Loucy (cell line): ENCODE measurements at regions not wholly inside any gene's neighbourhood (a gene's known extent, or its start where the extent isn't known, plus 50 kb on each side); places are given as distances from the start of the nearest gene placed in this dataset.
"Not testable (repeated sequence)": the region's sequence is repeated elsewhere in the genome, so short reads cannot be mapped to it uniquely, and the experiment has no call there.

Experiments
- H2AFZ ChIP-seq: fragments of 200-600 bp; sonication (generic); 2 replicates; pipeline ENCODE4 v1.6.0; 2016; ENCODE audit warnings: antibody characterized with exemption, mild to moderate bottlenecking, low read length, moderate library complexity
- H3F3A ChIP-seq: fragments of 200-600 bp; 2 replicates; pipeline ENCODE4 v1.6.0; 2016; ENCODE audit warnings: antibody characterized with exemption, low read depth, mild to moderate bottlenecking
- H3K27me3 ChIP-seq: fragments of 200-600 bp; sonication (generic); 2 replicates; pipeline ENCODE4 v1.6.1; 2014; ENCODE audit warnings: low read length, mild to moderate bottlenecking; ENCODE audit not compliant: insufficient read depth, poor library complexity, severe bottlenecking
- H3K36me3 ChIP-seq: fragments of 200-600 bp; sonication (generic); 2 replicates; pipeline ENCODE4 v1.6.1; 2016; ENCODE audit warnings: low read length; ENCODE audit not compliant: insufficient read depth
- H3K4me1 ChIP-seq: fragments of 200-600 bp; sonication (generic); 2 replicates; pipeline ENCODE4 v1.5.1; 2014; ENCODE audit warnings: low read length, mild to moderate bottlenecking; ENCODE audit not compliant: insufficient read depth, poor library complexity, severe bottlenecking
- H3K4me2 ChIP-seq: fragments of 200-600 bp; sonication (generic); 2 replicates; pipeline ENCODE4 v1.6.0; 2014; ENCODE audit warnings: antibody characterized with exemption, low read length, low read depth, mild to moderate bottlenecking; ENCODE audit not compliant: poor library complexity, severe bottlenecking
- H3K4me3 ChIP-seq: fragments of 200-600 bp; sonication (generic); 2 replicates; pipeline ENCODE4 v1.5.1; 2014; ENCODE audit warnings: low read length, mild to moderate bottlenecking, mixed read lengths; ENCODE audit not compliant: poor library complexity, severe bottlenecking
- H3K79me2 ChIP-seq: fragments of 200-600 bp; sonication (generic); 2 replicates; pipeline ENCODE4 v1.6.1; 2014; ENCODE audit warnings: low read length; ENCODE audit not compliant: insufficient read depth
- H3K9ac ChIP-seq: fragments of 200-600 bp; sonication (generic); 2 replicates; pipeline ENCODE4 v1.6.0; 2014; ENCODE audit warnings: mild to moderate bottlenecking, low read depth, low read length, moderate library complexity; ENCODE audit not compliant: poor library complexity, severe bottlenecking
- H3K9me2 ChIP-seq: fragments of 200-600 bp; sonication (generic); replicated peaks from 2 replicates; pipeline ENCODE4 v1.6.1; 2016; ENCODE audit warnings: low read depth, low read length, mixed read lengths
- H3K9me3 ChIP-seq: fragments of 200-600 bp; sonication (generic); 2 replicates; pipeline ENCODE4 v1.6.1; 2014; ENCODE audit warnings: mild to moderate bottlenecking, antibody characterized with exemption, low read length, low read depth; ENCODE audit not compliant: insufficient read depth
- H4K20me1 ChIP-seq: fragments of 200-600 bp; sonication (generic); 2 replicates; pipeline ENCODE4 v1.6.0; 2014; ENCODE audit warnings: antibody characterized with exemption, low read length, mild to moderate bottlenecking; ENCODE audit not compliant: insufficient read depth, poor library complexity, severe bottlenecking
- CTCF ChIP-seq: fragments of 200-600 bp; sonication (generic); conservative IDR thresholded peaks from 2 replicates; pipeline ENCODE4 v1.5.1; 2014; ENCODE audit warnings: mild to moderate bottlenecking, antibody characterized with exemption, low read length
- EZH2phosphoT487 ChIP-seq: fragments of 200-600 bp; IDR thresholded peaks from 2 replicates; pipeline ENCODE4 v1.6.1; 2018; ENCODE audit warnings: antibody characterized with exemption, mild to moderate bottlenecking, moderate library complexity, borderline replicate concordance

GRCh38 chr12:84124211-84124610 lies 788.4 kb downstream of the SLC6A15 start:
- no peaks in the 10 kb centered on the region for H3F3A ChIP-seq
- no peaks in the 10 kb centered on the region for H3K36me3 ChIP-seq
- no peaks in the 10 kb centered on the region for H3K4me1 ChIP-seq
- TF ChIP-seq EZH2phosphoT487 (no peak), CTCF (no peak)
- no peaks in the 10 kb centered on the region for H3K79me2 ChIP-seq
- H3K9ac ChIP-seq: no peak overlapping the region
- no peaks in the 10 kb centered on the region for H3K9me2 ChIP-seq
- no peak overlapping the region for H3K4me3 ChIP-seq
- H3K9me3 ChIP-seq: no peaks in the 10 kb centered on the region
- H3K4me2 ChIP-seq: no peak overlapping the region
- no peaks in the 10 kb centered on the region for H4K20me1 ChIP-seq
- no peaks in the 10 kb centered on the region for H3K27me3 ChIP-seq
- no peak overlapping the region for H2AFZ ChIP-seq

- Histone ChIP-seq H3K27me3 (no peaks in the 10 kb centered on the region), H3K9ac (no peak overlapping the region), H3K36me3 (no peaks in the 10 kb centered on the region), H3K4me2 (no peak overlapping the region), H3K4me1 (no peaks in the 10 kb centered on the region), H3K79me2 (no peaks in the 10 kb centered on the region), H3K9me2 (no peaks in the 10 kb centered on the region), H3K9me3 (no peaks in the 10 kb centered on the region), H4K20me1 (no peaks in the 10 kb centered on the region), H3F3A (no peaks in the 10 kb centered on the region), H2AFZ (no peak overlapping the region), H3K4me3 (no peak overlapping the region)
- TF ChIP-seq EZH2phosphoT487 (no peak), CTCF (no peak)
Observed at GRCh38 chr12:84117190-84117589, 795.4 kb downstream of the SLC6A15 start.

GRCh38 chr12:84113666-84114065 lies 798.9 kb downstream of the SLC6A15 start:
- Histone ChIP-seq H3K27me3 (no peaks in the 10 kb centered on the region), H4K20me1 (no peaks in the 10 kb centered on the region), H3K9me3 (no peaks in the 10 kb centered on the region), H3K4me2 (no peak overlapping the region), H3K4me1 (no peaks in the 10 kb centered on the region), H3K9me2 (no peaks in the 10 kb centered on the region), H3K36me3 (no peaks in the 10 kb centered on the region), H3F3A (no peaks in the 10 kb centered on the region), H2AFZ (no peak overlapping the region), H3K79me2 (no peaks in the 10 kb centered on the region), H3K9ac (no peak overlapping the region), H3K4me3 (no peak overlapping the region)
- TF ChIP-seq CTCF (no peak), EZH2phosphoT487 (no peak)

GRCh38 chr12:84103886-84104285 lies 808.7 kb downstream of the SLC6A15 start:
- H3K9ac ChIP-seq, H3K4me3 ChIP-seq, H3K4me2 ChIP-seq, H3K79me2 ChIP-seq, H3K4me1 ChIP-seq, H3K36me3 ChIP-seq, H4K20me1 ChIP-seq, H2AFZ ChIP-seq, H3K9me3 ChIP-seq, H3K27me3 ChIP-seq, H3K9me2 ChIP-seq, H3F3A ChIP-seq: not testable (repeated sequence)

- H3F3A ChIP-seq, H3K27me3 ChIP-seq, H3K9me2 ChIP-seq, H3K79me2 ChIP-seq, H4K20me1 ChIP-seq, H3K4me1 ChIP-seq, H2AFZ ChIP-seq, H3K4me3 ChIP-seq, H3K36me3 ChIP-seq, H3K4me2 ChIP-seq, H3K9me3 ChIP-seq, H3K9ac ChIP-seq: not testable (repeated sequence)
Observed at GRCh38 chr12:84101963-84102362, 810.6 kb downstream of the SLC6A15 start.

GRCh38 chr12:84099591-84099990 lies 813.0 kb downstream of the SLC6A15 start:
- H3K4me3 ChIP-seq, H3K9me3 ChIP-seq, H3K4me1 ChIP-seq, H3K79me2 ChIP-seq, H3F3A ChIP-seq, H4K20me1 ChIP-seq, H3K36me3 ChIP-seq, H2AFZ ChIP-seq, H3K9me2 ChIP-seq, H3K9ac ChIP-seq, H3K27me3 ChIP-seq, H3K4me2 ChIP-seq: not testable (repeated sequence)
